HL-60 (cell line): ENCODE measurements at regions not wholly inside any gene's neighbourhood (a gene's known extent, or its start where the extent isn't known, plus 50 kb on each side); places are given as distances from the start of the nearest gene placed in this dataset.

ENCODE experiments used
- DNase-seq, 2 experiments: peaks; one replicate each; pipeline ENCODE4 v3.0.0-alpha.2; 2010 to 2020; ENCODE audit warnings: low read depth in 1 of 2, low spot score in 1 of 2
- H3K27ac ChIP-seq: fragments of 250-450 bp; sonication (Bioruptor Pico); replicated peaks from 2 replicates; pipeline ENCODE4 v1.5.1; 2020; ENCODE audit warnings: mild to moderate bottlenecking, moderate library complexity
- H3K27me3 ChIP-seq: fragments of 250-450 bp; sonication (Bioruptor Pico); 2 replicates; pipeline ENCODE4 v1.5.1; 2021; ENCODE audit warnings: mild to moderate bottlenecking, moderate library complexity; ENCODE audit not compliant: insufficient read depth, poor library complexity, severe bottlenecking
- H3K4me3 ChIP-seq: replicated peaks from 2 replicates; pipeline ENCODE4 v1.5.1; 2011; ENCODE audit warnings: mild to moderate bottlenecking, control low read depth, low read length; ENCODE audit not compliant: insufficient read depth
- GABPA ChIP-seq: IDR thresholded peaks from 2 replicates; pipeline ENCODE4 v1.6.1; 2012; ENCODE audit warnings: low read depth
- POLR2AphosphoS5 ChIP-seq: IDR thresholded peaks from 2 replicates; pipeline ENCODE4 v1.6.1; 2012; ENCODE audit warnings: low read depth
- SPI1 ChIP-seq: IDR thresholded peaks from 2 replicates; pipeline ENCODE4 v1.6.1; 2012; ENCODE audit warnings: low read depth, mild to moderate bottlenecking, borderline replicate concordance
- TF ChIP-seq, protein P1 (sequence below): IDR thresholded peaks from 2 replicates; pipeline ENCODE4 v1.6.1; 2012; ENCODE audit warnings: low read depth; ENCODE audit not compliant: insufficient replicate concordance
- TF ChIP-seq, protein P2 (sequence below): IDR thresholded peaks from one replicate; pipeline ENCODE4 v1.5.1; 2011; ENCODE audit warnings: low read length, control low read depth, inconsistent platforms; ENCODE audit not compliant: insufficient read depth

DNA sequence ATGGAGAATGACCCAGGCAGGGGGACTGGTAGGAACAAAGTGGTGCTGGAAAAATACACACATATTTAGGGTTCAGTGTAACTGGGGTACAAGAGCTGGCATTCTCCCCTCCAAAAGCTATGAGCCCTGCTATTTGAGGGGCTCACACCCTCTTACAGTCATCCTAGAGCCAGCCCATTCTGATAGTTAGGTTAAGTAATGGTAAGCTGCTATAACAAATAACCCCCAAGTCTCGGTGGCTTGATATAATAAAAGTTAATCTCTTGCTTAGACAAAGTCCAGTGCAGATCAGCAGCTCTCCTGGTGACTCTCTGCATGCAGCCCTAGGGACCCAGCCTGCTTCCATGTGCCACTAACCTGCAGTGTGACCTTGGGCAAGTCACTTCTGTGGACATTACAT is 234.9 kb upstream of the HES1 start:
- DNase-seq = no peak
- Histone ChIP-seq H3K27me3 (no peaks in the 10 kb centered on the region), H3K27ac (no peak overlapping the region), H3K4me3 (no peak overlapping the region)
- TF ChIP-seq, protein P1, sequence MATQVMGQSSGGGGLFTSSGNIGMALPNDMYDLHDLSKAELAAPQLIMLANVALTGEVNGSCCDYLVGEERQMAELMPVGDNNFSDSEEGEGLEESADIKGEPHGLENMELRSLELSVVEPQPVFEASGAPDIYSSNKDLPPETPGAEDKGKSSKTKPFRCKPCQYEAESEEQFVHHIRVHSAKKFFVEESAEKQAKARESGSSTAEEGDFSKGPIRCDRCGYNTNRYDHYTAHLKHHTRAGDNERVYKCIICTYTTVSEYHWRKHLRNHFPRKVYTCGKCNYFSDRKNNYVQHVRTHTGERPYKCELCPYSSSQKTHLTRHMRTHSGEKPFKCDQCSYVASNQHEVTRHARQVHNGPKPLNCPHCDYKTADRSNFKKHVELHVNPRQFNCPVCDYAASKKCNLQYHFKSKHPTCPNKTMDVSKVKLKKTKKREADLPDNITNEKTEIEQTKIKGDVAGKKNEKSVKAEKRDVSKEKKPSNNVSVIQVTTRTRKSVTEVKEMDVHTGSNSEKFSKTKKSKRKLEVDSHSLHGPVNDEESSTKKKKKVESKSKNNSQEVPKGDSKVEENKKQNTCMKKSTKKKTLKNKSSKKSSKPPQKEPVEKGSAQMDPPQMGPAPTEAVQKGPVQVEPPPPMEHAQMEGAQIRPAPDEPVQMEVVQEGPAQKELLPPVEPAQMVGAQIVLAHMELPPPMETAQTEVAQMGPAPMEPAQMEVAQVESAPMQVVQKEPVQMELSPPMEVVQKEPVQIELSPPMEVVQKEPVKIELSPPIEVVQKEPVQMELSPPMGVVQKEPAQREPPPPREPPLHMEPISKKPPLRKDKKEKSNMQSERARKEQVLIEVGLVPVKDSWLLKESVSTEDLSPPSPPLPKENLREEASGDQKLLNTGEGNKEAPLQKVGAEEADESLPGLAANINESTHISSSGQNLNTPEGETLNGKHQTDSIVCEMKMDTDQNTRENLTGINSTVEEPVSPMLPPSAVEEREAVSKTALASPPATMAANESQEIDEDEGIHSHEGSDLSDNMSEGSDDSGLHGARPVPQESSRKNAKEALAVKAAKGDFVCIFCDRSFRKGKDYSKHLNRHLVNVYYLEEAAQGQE = no peak
- TF ChIP-seq, protein P2, sequence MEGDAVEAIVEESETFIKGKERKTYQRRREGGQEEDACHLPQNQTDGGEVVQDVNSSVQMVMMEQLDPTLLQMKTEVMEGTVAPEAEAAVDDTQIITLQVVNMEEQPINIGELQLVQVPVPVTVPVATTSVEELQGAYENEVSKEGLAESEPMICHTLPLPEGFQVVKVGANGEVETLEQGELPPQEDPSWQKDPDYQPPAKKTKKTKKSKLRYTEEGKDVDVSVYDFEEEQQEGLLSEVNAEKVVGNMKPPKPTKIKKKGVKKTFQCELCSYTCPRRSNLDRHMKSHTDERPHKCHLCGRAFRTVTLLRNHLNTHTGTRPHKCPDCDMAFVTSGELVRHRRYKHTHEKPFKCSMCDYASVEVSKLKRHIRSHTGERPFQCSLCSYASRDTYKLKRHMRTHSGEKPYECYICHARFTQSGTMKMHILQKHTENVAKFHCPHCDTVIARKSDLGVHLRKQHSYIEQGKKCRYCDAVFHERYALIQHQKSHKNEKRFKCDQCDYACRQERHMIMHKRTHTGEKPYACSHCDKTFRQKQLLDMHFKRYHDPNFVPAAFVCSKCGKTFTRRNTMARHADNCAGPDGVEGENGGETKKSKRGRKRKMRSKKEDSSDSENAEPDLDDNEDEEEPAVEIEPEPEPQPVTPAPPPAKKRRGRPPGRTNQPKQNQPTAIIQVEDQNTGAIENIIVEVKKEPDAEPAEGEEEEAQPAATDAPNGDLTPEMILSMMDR = no peak
- no peak for TF ChIP-seq POLR2AphosphoS5
- no peak for TF ChIP-seq GABPA
- no peak for TF ChIP-seq SPI1

DNA sequence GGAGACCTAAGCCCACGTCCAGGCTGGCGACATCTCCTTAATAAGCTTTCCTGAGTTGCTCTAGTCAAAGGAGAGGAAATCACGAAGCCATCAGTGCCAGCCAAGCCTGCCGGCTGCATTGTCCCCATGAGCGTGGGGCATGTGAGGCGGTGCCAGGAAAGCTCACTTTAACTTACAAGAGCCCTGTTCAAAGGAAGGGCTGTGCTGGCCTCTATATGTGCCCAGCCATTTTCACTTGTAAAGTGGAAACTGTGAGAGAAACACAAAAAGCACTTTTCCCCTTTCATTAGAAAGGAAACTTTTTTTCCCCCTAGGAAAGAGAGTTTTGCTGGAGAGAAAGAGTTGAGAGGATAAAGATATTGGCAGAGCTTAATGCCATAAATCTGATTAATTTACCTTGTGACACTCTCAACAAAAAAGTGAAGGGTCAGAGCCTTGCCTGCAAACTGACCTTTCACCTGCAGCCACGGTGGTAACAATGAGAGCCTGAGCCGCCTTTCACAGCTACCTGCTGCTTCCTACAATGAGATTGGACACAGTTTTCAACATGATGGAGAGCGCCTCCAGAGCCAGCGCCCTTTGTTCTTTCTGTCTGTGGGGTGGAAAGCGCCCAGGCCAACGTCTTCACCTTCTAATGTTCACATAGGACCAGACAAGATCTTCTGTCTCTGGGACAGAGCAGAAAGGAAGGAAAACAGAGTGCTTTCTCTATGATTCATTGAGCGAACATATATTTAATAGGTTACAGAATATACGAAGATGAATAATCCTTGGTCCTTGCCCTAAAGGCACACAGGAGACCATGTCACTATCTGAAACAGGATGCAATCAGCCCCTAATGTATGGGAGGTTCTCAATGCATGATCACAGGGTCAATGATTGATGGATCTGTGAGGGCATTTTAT is 233.1 kb upstream of the HES1 start:
- no peak overlapping the region for H3K4me3 ChIP-seq
- TF ChIP-seq, protein P2 = no peak
- TF ChIP-seq GABPA = no peak
- TF ChIP-seq, protein P1 = no peak
- no peak for TF ChIP-seq SPI1
- no peak for TF ChIP-seq POLR2AphosphoS5
- H3K27me3 ChIP-seq = no peaks in the 10 kb centered on the region
- H3K27ac ChIP-seq = no peak overlapping the region
- no peak for DNase-seq

DNA sequence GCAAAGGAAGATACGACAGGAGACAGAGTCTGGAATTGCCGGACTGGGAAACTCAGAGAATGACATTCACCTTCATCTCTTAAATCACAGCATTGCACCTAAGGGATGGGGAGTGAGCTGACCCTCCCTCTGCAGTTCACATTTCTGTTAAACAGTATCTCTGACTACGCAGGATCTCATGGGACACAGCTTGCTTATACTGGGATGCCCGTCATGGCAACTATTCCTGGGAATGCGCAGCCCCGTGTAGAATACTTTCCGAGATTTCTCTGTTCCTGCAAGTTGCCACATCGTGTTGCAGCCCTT is 232.5 kb upstream of the HES1 start:
- TF ChIP-seq POLR2AphosphoS5 = no peak
- TF ChIP-seq SPI1 = no peak
- TF ChIP-seq, protein P1 = no peak
- no peak for TF ChIP-seq GABPA
- TF ChIP-seq, protein P2 = no peak
- DNase-seq = no peak

More for the DNA sequence above, 232.5 kb upstream of the HES1 start:
- Histone ChIP-seq H3K4me3 (no peak overlapping the region), H3K27me3 (no peaks in the 10 kb centered on the region), H3K27ac (no peak overlapping the region)
